HG03342 (cell line): ENCODE measurements at regions not wholly inside any gene's neighbourhood (a gene's known extent, or its start where the extent isn't known, plus 50 kb on each side); places are given as distances from the start of the nearest gene placed in this dataset.

Experiments
- ATAC-seq: cut with Tn5 transposase; IDR thresholded peaks from one replicate; pipeline ENCODE4 v1.9.1; 2021; ENCODE audit warnings: mild to moderate bottlenecking, moderate library complexity; ENCODE audit not compliant: unreplicated experiment

DNA sequence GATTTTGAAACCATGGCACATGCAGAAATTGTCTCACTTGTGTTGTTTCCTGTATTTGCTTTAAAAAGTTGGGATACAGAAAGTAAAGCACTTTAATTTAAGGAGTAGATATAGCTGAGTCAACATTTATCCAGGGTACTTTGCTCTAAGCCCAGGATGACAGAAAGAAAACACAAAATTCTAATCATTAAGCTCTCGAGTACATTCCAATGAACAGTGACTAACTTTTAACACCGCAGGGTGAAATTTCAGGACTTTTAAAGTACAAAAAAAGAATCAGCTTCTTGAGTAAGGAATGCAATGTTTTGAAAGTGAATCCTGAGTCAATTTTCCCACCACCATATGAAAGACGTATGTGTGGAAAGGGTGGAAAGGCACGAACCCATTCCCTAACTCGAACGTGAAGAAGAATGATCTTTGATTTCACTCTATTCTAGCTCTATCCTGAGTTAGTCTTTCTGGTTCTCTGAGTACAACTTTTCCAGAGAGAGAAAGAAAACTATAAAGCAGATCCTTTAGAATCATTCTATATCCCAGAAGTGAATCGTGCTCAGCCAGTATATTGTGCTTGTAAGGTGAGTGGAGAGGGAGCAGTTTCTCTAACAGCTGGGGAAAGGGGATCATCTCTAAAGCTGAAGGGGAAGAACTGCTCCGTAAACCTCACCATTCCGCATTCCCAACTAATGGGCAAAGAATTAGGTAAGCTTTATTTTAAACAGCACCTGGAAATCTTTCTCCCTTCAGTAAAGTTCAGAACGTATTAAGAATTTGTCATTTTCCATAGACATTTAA is 779.0 kb upstream of the FLRT2 start:
- ATAC-seq, result no peak

DNA sequence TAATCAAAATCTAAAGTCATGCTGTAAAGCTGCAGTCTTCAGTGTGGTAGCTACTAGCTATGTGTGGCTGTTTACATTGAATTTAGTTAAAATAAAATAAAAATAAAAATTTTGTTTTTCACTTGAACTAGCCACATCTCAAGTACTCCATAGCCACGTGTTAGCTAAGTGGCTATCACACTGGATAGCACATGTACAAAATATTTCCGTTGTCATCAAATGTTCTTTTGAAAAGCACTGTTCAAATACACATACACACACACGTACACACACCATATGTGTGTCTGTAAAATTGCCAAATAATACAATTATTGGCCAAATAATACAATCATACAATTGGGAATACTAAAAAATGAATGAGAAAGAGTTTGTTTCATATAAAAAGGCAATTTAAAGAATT is 778.2 kb upstream of the FLRT2 start:
- ATAC-seq, result no peak

DNA sequence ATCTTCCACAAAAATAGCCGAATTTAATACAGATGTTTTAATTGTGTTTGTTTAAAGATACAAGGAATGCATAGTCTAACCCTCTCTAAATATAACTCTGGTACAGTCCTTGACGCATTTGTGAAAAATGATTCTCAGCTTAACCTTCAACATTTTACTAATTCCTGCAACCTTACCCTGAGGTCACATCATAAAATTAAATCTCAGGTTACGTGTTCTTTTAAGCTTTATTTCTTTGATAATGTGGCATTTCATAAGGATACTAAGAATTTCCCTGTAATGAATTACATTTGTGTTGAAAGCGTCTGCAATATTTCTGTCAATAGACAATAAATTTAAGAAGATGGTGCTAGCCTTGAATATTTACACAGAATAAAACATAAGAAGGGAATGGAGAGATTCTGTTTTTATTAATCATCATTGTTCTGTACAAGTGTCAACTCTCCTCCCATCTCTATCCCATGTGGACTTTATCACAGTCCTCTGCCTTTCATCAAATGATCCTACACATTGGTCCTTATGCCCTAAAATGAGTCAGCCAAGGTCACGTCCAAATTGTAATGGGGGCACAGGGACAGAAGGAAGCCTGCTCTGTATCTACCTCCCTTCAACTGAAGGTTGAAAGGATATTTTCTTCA is 769.3 kb upstream of the FLRT2 start:
- no peak for ATAC-seq

DNA sequence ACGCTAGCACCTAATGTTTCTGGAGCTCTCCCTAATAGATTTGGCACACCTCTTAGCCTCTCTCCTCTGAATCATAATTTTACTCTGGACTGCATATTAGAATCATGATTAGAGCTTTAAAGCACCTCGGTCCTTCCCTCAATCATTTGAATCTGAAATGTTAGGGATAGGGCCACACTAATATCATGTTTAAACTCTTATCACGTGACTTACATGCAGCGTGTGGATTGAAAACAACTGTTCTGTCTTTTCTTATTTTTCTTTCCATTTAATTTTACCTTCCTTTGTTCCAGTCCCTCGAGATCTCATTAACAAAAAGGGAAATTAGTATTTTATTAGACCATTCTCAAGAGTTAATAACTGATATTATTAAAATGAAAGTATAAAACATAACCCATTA is 762.5 kb upstream of the FLRT2 start:
- ATAC-seq, result no peak

DNA sequence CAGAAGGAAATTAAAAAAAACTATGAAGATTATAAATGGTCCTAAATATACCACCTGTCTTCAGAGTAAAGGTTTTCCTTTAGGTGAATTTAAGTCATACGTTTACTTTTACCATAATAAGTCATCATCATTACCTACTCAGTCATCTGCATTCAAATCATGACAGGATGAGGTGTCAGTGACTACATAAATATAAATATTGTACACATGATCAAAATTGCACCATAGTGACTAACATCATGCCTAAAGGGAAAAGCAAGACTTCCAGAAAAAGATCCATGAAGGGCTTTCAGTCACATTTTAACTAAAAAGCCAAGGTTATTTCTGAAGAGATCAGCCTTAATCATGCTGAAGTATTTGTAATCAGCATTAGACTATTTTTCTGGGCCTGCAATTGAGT is 759.9 kb upstream of the FLRT2 start:
- no peak for ATAC-seq

DNA sequence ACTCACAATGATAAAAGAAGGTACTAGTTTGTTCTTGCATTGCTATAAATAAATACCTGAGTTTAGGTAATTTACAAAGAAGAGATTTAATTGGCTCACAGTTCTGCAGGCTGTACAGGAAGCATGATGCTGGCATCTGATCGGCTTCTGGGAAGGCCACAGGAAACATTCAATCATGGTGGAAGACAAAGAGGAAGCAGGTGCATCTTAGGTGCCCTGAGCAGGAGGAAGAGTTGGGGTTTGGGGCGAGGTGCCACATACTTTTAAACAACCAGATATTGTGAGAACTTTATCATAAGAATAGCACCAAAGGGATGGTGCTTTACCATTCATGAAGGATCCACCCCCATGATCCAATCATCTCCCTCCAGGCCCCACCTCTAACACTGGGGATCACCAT is 752.6 kb upstream of the FLRT2 start:
- ATAC-seq, result no peak

DNA sequence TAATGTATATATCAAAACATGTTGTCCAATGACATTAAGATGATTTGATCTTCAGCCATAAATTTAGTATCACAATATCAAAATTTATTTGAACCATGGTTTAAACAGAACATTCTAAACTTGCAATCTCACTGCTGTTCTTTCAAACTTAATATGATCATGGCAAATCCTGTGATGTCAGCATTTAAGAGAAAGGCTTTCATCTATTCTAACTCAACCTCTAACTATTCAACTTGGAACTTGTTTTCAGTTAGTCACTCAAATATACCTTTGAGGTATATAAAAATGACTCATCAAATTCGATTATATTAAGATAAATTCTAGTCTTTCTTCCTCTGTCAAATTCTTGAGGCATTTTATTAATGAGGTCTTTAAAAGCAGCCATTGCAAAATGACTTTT is 747.0 kb upstream of the FLRT2 start:
- ATAC-seq, result no peak

DNA sequence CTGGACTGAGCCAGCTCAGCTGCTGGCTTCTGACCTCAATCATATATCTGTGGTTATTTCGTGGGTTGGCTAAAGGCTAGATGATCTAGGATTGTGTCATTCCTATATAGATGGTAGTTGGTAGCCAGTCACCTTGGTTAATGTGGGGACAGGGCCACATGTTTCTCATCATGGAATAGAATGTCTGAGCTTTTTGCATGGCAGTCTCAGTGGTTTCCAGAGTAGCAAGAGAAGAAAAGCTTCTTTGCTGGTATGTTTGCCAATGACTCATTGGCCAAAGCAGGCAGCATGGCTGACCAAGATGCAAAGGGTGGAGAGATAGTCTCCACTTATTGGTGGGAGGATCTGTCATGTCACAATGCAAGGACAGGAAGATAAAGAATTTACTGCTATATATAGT is 746.4 kb upstream of the FLRT2 start:
- no peak for ATAC-seq

DNA sequence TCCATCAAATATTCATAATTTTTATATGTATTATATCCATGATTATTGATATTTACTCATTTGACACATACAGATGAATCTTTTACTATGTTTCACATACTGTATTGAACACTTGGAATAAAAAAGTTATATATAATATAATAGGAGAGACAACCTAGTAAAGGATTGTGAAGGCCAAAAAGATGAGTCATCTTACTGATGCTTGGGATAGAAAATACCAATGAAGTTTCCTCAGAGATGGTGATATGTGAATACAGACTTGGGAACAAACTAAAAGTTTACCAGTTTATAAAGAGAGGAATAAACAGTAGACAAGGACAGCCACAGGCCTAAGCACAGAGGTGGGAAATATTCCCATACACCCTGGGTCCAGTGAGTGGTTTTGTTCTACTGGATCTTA is 743.9 kb upstream of the FLRT2 start:
- ATAC-seq, result no peak

DNA sequence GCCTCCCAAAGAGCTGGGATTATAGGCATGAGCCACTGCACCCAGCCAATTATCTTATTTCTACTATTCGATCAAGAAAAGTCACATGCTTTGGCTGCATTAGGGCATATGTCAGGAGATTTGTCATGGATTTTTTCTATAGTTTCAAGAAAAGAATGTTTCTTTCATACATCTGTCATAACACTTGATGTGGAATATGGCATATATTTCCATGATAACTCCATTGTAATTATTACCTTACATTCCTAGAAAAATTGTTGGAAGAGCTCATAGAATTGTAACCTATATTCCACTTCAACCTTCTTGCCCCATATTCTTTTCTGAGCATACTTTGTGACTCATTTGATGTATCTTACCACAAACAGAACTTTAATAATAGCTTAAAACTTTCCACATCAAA is 740.9 kb upstream of the FLRT2 start:
- ATAC-seq, result no peak

DNA sequence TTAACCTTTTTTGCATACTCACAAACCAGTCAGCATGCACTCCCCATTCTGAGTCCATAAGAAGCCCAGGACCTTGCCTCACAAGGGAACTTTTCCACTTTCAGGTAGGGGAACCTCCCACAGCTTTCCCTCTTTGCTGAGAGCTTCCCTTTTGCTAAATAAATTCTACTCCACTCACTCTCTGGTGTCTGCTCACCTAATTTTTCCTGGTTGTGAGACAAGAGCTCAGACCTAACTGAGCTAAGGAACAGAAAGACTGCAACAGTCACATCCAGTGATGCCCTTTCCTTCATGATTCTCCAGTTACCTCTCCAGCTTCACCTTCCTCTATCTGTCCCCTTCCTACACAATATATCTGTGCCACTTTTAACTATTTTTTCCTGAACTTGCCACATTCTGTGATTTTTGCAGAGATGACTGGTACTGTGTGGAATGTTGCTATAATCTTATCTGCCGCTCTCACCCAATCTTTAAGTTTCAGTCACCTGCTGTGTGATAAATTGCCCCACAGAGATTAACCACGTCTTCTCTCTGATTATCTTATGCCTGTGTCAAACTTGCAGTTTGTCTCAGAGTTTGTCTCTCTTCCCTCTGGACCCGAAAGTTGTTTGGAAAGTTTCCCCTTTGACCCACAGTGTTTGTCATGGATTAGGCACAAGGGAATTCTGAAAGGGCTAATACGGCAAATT is 737.1 kb upstream of the FLRT2 start:
- ATAC-seq, result no peak

DNA sequence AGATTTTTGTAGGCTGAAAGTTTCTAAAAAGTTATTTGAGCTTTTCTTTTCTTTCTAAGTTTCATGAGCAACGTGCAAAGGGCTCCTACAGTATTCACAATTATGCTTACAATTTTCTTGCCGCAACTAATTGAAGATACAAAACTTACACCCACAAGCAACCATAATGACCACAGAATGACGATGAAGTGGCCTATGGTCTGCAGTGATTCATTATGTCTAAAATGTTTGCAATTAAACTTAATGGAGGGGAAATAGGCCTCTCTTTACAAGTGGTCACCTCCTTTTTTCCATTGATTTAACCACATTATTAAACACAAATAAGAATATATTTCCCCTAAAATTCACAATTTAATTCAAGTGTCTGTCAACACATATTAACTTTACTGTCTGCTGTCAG is 732.6 kb upstream of the FLRT2 start:
- no peak for ATAC-seq

DNA sequence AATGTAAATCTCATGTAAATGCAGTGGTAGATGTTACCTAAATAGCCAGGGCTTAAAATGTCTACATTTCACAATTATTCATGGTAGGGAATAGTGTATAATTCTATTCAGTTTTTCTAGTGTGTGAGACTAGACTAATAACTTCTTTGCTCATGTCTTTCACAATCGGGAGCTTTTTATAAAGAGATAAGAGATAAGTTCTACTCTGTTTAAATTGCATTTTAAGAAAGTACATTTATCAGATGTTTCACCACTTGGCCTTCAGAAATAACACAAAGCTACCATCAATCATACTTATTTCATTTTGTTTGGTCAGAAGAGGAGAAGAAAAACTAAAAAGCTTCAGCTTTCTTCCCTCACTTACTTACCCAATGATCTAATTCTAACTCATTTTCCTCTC is 725.5 kb upstream of the FLRT2 start:
- no peak for ATAC-seq

DNA sequence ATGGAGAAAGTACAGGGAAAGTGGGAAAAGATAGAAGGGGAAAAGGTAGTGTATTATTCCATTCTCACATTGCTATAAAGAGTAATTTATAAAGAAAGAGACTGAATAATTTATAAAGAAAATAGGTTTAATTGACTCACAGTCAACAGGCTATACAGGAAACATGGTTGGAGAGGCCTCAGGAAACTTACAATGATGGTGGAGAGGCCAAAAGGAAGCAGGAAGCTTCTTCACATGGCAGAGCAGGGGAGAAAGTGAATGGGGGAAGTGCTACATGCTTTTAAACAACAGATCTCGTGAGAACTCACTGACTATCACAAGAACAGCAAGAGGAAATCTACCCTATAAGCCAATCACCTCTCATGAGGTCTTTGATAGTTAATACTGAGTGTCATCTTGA is 725.0 kb upstream of the FLRT2 start:
- no peak for ATAC-seq

DNA sequence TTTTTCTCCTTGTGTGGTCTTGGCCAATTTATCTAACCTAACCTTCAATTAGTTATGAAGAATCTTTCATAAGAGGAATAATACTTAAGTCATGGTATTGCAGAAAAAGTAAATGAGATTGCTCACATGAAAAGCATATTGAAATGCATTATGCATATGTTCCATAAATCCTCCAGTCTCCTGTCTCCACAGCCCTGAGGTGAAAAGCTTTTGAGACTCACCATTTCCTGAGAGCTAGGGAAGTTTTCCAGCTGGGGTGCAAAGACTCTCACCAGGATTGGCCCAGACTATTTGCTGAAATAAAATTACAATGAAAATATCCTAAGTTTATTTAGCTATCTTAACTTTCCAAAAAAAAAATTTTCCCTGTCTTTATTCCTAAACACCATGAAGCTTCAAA is 723.8 kb upstream of the FLRT2 start:
- no peak for ATAC-seq

DNA sequence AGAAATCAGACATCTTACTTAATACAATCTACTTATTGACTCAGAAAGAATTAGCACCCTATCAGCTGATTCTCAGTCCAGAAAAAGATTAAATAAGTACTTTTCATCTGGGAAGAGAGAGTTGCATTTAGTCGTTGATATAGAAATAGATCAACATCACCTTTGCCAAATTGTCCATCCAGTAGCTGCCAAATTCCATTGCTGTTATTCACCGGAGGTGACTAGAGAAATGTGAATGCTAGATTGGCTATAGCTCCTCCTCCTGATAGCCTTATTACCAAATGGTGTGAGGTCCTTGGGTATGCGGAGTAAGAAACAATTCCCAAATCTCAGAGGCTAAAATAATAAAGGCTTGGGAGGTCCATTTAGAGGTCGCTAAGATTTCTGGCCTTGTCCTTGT is 723.3 kb upstream of the FLRT2 start:
- no peak for ATAC-seq

DNA sequence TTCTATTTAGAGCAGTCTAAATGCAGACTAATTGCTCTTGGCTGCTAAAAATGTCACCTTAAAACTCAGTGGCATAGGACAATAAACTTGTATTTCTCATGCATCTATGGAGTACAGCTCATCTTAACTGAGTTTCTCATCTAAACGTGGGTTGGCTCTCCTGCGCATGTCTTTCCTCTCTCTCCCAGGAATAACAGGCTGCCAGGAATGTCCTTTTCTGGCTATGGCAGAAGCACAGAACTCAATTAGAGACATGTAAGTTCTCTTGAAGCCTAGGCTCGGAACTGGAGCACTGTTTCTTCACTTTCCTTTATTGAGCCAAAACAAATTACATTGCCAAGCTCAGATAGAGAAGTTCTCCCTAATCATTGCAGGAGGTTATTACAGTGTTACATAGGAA is 722.3 kb upstream of the FLRT2 start:
- ATAC-seq, result no peak

DNA sequence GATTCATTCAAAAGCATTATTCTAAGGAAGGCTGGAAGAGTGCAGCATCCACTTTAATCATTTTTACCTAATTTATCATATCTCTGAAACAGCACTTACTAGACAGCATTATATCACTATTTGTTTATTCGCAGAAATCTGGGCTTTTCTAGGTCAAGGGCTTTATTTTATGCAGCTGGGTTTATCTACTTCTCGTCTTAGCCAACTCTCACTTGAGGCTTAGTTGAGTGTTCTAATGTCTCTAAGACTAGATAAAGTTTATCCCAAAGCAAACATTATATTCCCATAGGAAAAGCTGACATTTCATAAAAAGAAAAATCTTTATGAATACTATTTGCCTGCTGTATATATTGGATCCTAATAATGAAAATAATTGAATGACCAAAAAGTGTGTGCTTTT is 720.8 kb upstream of the FLRT2 start:
- no peak for ATAC-seq

DNA sequence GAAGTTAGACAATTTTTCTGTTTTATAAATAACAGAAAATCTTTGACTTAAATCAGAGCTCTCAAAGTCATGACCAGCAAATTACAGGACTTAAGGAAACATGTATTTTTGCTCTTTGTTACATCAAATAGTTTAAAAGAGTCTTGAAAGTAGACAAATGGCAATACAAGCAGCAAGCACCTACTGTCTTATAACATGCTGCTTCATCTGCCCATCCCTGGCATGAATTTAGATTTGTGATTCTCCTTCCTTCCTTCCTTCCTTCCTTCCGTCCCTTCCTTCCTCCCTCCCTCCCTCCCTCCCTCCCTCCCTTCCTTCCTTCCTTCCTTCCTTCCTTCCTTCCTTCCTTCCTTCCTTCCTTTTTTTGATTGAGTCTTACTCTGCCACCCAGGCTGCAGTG is 715.6 kb upstream of the FLRT2 start:
- no peak for ATAC-seq

DNA sequence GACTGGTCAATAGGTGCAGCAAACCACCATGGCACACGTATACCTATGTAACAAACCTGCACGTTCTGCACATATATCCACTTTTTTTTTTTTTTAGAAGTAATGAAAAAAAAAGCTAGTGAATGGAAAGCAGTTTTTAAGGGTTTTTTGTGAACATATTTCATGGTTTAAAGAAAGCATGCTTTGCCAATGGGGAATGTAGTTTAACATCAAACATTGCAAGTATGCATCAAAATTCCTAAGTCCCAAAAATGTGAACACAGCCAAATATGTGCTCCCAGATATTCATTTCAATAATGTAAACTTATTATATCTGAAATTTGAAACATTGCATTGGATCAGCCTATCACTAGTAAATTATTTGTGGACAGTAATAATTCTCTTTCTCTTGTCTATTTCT is 710.4 kb upstream of the FLRT2 start:
- no peak for ATAC-seq

DNA sequence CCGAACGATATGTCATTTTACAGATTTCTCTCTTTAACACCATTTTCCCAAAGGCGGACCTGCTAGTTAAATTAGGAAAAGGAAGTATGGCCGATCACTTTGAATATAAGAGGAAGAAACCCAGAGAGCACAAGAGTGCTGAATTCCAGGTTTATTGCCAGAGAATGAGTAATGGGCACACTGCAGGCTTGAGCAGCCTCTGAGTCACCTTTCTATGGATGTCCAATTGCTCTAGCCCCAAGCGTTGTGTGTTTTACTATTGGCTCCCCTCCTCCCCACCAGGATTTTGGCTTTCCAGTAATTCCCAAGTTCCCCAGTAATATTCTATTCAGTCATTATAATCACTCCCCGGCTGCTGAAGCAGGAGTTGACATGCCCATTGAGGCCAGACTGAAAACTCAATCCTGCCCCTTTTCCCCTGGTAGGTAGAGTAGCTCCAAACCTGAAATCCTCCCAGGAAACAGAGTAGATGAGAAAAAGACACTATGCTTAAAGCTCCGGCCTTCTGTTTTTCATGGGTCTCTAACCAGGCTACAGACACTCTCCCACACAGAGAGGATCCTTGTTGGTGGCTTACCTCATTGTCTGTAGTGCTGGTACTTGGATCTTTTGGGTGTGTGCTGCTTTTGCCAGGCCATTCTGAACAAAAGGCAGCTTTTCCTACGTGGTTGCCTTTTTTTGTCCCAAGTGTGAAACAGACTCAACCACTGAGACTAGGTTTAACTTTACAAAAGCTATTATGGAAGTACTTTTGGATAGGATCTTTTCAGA is 704.3 kb upstream of the FLRT2 start:
- no peak for ATAC-seq

DNA sequence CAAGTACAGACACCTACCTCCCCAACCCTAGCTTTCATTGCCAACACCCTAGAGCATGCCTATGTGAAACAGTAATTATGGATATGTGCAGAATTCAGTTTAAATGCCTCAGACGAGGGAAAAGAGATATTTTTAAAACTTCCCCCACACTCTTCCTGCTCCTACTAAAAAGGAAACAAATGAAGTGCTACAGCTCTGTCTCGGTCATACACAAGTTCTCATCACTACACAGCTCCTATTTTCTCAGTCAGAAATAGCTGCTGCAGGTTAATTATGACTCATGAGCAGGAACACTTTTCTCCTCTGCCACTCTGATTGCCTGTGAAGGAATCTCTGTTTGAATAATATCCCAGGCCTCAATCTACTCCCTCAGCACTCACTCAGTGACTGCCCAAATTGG is 703.6 kb upstream of the FLRT2 start:
- no peak for ATAC-seq
